ENCODE measurements at regions not wholly inside any gene's neighbourhood (a gene's known extent, or its start where the extent isn't known, plus 50 kb on each side); places are given as distances from the start of the nearest gene placed in this dataset.

DNA sequence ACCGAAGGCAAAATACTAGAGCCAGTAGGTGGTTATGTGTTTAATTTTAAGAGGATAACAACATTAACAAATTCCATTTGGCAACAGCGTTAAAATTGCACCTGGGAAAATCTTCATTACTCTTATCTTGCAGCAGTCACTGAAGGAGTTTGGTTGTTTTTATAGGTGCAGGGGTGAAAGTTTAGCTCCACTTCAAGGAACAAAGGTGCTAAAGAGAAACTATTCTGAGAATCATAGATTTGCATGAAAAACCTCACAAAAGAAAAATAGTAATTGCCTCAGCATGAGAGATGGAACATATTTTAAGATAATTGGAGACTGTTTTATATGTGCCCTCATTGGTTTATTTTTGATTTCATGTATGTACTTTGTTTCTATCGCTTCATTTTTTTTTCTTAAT lies 444.4 kb downstream of the UTRN start (continued):
- no peak for TF ChIP-seq ZNF331 (CRISPR knock-in tag; IDR thresholded peaks at IDR 0.05; ENCODE audit: low read depth)
- TF ChIP-seq STAT1 (IDR thresholded peaks at IDR 0.05; ENCODE audit: unreplicated experiment), result no peak
- no peak for TF ChIP-seq NANOG (IDR thresholded peaks at IDR 0.05; ENCODE audit: borderline replicate concordance)
- TF ChIP-seq, protein P1, sequence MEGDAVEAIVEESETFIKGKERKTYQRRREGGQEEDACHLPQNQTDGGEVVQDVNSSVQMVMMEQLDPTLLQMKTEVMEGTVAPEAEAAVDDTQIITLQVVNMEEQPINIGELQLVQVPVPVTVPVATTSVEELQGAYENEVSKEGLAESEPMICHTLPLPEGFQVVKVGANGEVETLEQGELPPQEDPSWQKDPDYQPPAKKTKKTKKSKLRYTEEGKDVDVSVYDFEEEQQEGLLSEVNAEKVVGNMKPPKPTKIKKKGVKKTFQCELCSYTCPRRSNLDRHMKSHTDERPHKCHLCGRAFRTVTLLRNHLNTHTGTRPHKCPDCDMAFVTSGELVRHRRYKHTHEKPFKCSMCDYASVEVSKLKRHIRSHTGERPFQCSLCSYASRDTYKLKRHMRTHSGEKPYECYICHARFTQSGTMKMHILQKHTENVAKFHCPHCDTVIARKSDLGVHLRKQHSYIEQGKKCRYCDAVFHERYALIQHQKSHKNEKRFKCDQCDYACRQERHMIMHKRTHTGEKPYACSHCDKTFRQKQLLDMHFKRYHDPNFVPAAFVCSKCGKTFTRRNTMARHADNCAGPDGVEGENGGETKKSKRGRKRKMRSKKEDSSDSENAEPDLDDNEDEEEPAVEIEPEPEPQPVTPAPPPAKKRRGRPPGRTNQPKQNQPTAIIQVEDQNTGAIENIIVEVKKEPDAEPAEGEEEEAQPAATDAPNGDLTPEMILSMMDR (conservative IDR thresholded peaks at IDR 0.05; ENCODE audit: low read depth in 2 of 2), result no peak
- TF ChIP-seq JUNB (IDR thresholded peaks at IDR 0.05; ENCODE audit: unreplicated experiment), result no peak
- no peak for TF ChIP-seq ZNF114 (CRISPR knock-in tag; IDR thresholded peaks at IDR 0.05)
- TF ChIP-seq, protein P2, sequence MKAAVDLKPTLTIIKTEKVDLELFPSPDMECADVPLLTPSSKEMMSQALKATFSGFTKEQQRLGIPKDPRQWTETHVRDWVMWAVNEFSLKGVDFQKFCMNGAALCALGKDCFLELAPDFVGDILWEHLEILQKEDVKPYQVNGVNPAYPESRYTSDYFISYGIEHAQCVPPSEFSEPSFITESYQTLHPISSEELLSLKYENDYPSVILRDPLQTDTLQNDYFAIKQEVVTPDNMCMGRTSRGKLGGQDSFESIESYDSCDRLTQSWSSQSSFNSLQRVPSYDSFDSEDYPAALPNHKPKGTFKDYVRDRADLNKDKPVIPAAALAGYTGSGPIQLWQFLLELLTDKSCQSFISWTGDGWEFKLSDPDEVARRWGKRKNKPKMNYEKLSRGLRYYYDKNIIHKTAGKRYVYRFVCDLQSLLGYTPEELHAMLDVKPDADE (IDR thresholded peaks at IDR 0.05), result no peak

DNA sequence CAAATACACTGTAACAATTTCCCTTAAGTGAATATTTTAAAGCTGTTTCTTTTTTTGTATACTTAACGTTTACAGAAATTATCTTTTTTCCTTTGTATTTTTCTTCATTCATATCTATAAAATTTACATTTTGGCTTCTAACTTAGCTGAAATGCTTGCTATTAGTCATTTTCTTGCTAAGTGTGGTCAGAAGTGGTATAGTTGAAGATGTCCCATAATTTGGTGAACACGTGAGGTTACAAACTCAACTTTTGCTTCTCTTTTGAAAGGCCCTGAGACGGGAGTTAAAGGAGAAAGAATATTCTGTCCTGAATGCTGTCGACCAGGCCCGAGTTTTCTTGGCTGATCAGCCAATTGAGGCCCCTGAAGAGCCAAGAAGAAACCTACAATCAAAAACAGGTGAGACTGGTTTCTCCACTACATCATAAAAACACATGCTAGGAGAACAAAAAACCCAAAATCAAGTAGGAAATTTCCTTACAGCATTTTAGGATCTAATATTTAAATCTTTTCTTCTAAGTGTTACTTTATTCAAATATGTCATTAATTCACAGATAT lies 445.0 kb downstream of the UTRN start:
- Histone ChIP-seq H2AFZ (no peak overlapping the region), H3K4me3 (no peak overlapping the region), H3K9me2 (ENCODE audit: insufficient read depth) (no peaks in the 10 kb centered on the region), H3K79me2 (replicated peaks; ENCODE audit: insufficient read depth) (no peaks in the 10 kb centered on the region), H3F3A (replicated peaks; ENCODE audit: low read depth) (no peaks in the 10 kb centered on the region), H3K4me1 (ENCODE audit: insufficient read depth) (peaks cover 30% of the 10 kb centered on the region), H3K27ac (ENCODE audit: low read depth) (peak overlapping the region; percentile 48; the same call in 1 of the 2 replicates), H3K36me3 (ENCODE audit: insufficient read depth) (no peaks in the 10 kb centered on the region), H3K4me2 (no peak overlapping the region), H4K20me1 (replicated peaks; ENCODE audit: insufficient read depth) (no peaks in the 10 kb centered on the region), H3K27me3 (ENCODE audit: insufficient read depth) (no peaks in the 10 kb centered on the region)
- Mint-ChIP-seq H3K27ac (0 out of 2 replicates have a peak overlapping the region, but pooled peaks have one; percentile 44), H3K36me3 (ENCODE audit: low read depth) (peaks cover 11% of the 10 kb centered on the region; the same call in 2 of the 3 replicates), H3K27me3 (ENCODE audit: insufficient read depth, low read depth, poor library complexity) (no peaks in the 10 kb centered on the region), H3K4me3 (no peak overlapping the region), H3K9me3 (no peaks in the 10 kb centered on the region; the same call in 2 of the 3 replicates), H3K4me1 (peaks cover 25% of the 10 kb centered on the region)
- TF ChIP-seq, protein P1 (conservative IDR thresholded peaks at IDR 0.05; ENCODE audit: low read depth in 2 of 2), result no peak
- DNase-seq (ENCODE audit: low spot score) (no peak), ATAC-seq (no peak)

DNA sequence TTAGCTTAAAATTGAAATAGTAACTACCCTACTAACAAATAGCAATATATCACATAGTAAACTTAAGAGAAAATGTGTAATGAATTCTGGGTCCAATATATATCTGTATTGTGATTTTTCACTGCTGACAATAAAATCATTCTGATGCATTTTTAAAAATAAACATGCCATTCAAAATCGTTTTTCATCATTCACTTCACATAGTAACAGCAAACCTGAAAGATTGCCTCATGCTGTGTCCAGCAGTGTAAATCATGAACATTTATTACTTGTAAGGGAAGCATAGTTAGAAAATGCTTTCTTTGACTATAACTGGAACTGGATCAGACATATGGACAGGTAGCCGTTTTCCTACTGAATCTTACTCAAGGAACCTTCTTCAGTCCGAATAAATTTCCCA lies 446.1 kb downstream of the UTRN start:
- Histone ChIP-seq H3K27me3 (ENCODE audit: insufficient read depth) (no peaks in the 10 kb centered on the region), H2AFZ (no peak overlapping the region), H3K79me2 (replicated peaks; ENCODE audit: insufficient read depth) (no peaks in the 10 kb centered on the region), H3F3A (replicated peaks; ENCODE audit: low read depth) (no peaks in the 10 kb centered on the region), H3K4me3 (no peak overlapping the region), H3K27ac (ENCODE audit: low read depth) (no peak overlapping the region), H4K20me1 (replicated peaks; ENCODE audit: insufficient read depth) (no peaks in the 10 kb centered on the region), H3K9me2 (ENCODE audit: insufficient read depth) (no peaks in the 10 kb centered on the region), H3K4me1 (ENCODE audit: insufficient read depth) (peaks cover 21% of the 10 kb centered on the region), H3K4me2 (no peak overlapping the region), H3K36me3 (ENCODE audit: insufficient read depth) (no peaks in the 10 kb centered on the region)
- DNase-seq (ENCODE audit: low spot score) (no peak), ATAC-seq (no peak)
- Mint-ChIP-seq H3K27me3 (ENCODE audit: insufficient read depth, low read depth, poor library complexity) (no peaks in the 10 kb centered on the region), H3K4me3 (no peak overlapping the region), H3K27ac (no peak overlapping the region), H3K4me1 (peaks cover 18% of the 10 kb centered on the region), H3K36me3 (ENCODE audit: low read depth) (peaks cover 11% of the 10 kb centered on the region; the same call in 2 of the 3 replicates), H3K9me3 (no peaks in the 10 kb centered on the region; the same call in 2 of the 3 replicates)
- TF ChIP-seq CREB1 (CRISPR knock-in tag; IDR thresholded peaks at IDR 0.05; ENCODE audit: low read depth), result no peak
- no peak for TF ChIP-seq ZNF114 (CRISPR knock-in tag; IDR thresholded peaks at IDR 0.05)
- TF ChIP-seq POLR2AphosphoS5 (IDR thresholded peaks at IDR 0.05; ENCODE audit: low read depth), result no peak
- TF ChIP-seq EZH2phosphoT487 (IDR thresholded peaks at IDR 0.05; ENCODE audit: unreplicated experiment), result no peak
- TF ChIP-seq, protein P1 (conservative IDR thresholded peaks at IDR 0.05; ENCODE audit: low read depth in 2 of 2), result no peak
- TF ChIP-seq, protein P2 (IDR thresholded peaks at IDR 0.05), result no peak
- no peak for TF ChIP-seq JUNB (IDR thresholded peaks at IDR 0.05; ENCODE audit: unreplicated experiment)

All from GM23338 (cell line).